Uterus (tissue), 2 donors: ENCODE measurements at regions not wholly inside any gene's neighbourhood (a gene's known extent, or its start where the extent isn't known, plus 50 kb on each side); places are given as distances from the start of the nearest gene placed in this dataset.
"Not testable (repeated sequence)": the region's sequence is repeated elsewhere in the genome, so short reads cannot be mapped to it uniquely, and the experiment has no call there.

Source experiments
- POLR2A ChIP-seq, 2 donors: fragments of 450-650 bp; IDR thresholded peaks; one replicate each; pipeline ENCODE4 v1.6.1; 2016; ENCODE audit warnings: antibody characterized with exemption in 2 of 2, mild to moderate bottlenecking in 1 of 2, moderate library complexity in 1 of 2
- TF ChIP-seq, protein P1 (sequence below), 4 experiments: fragments of 200-600 bp in 2 of 4; fragments of 450-650 bp in 2 of 4; sonication (generic) in 2 of 4; IDR thresholded peaks; one replicate each; pipeline ENCODE4 v1.5.1; 2016 to 2019; ENCODE audit warnings: antibody characterized with exemption in 4 of 4, mild to moderate bottlenecking in 2 of 4, moderate library complexity in 1 of 4

DNA sequence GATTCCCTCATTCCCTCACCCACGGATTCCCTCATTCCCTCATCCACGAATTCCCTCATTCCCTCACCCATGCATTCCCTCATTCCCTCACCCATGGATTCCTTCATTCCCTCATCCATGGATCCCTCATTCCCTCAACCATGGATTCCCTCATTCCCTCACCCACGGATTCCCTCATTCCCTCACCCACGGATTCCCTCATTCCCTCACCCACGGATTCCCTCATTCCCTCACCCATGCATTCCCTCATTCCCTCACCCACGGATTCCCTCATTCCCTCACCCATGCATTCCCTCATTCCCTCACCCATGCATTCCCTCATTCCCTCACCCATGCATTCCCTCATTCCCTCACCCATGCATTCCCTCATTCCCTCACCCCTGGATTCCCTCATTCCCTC, 238.0 kb downstream of the TTLL2 start:
- TF ChIP-seq, protein P1, sequence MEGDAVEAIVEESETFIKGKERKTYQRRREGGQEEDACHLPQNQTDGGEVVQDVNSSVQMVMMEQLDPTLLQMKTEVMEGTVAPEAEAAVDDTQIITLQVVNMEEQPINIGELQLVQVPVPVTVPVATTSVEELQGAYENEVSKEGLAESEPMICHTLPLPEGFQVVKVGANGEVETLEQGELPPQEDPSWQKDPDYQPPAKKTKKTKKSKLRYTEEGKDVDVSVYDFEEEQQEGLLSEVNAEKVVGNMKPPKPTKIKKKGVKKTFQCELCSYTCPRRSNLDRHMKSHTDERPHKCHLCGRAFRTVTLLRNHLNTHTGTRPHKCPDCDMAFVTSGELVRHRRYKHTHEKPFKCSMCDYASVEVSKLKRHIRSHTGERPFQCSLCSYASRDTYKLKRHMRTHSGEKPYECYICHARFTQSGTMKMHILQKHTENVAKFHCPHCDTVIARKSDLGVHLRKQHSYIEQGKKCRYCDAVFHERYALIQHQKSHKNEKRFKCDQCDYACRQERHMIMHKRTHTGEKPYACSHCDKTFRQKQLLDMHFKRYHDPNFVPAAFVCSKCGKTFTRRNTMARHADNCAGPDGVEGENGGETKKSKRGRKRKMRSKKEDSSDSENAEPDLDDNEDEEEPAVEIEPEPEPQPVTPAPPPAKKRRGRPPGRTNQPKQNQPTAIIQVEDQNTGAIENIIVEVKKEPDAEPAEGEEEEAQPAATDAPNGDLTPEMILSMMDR (IDR thresholded peaks at IDR 0.05): not testable (repeated sequence)
- TF ChIP-seq POLR2A (IDR thresholded peaks at IDR 0.05): not testable (repeated sequence)
